K562 (cell line): ENCODE measurements at regions not wholly inside any gene's neighbourhood (a gene's known extent, or its start where the extent isn't known, plus 50 kb on each side); places are given as distances from the start of the nearest gene placed in this dataset.

ENCODE experiments used
- FOSL1 ChIP-seq: fragments of 200-800 bp; sonication (Bioruptor generic); conservative IDR thresholded peaks from 2 replicates; pipeline ENCODE4 v1.6.1; 2016; ENCODE audit warnings: missing genetic modification characterization, missing compliant biosample characterization
- FOXP1 ChIP-seq: sonication (generic); formaldehyde crosslinking; IDR thresholded peaks from 2 replicates; pipeline ENCODE4 v1.8.0; 2022; ENCODE audit warnings: mild to moderate bottlenecking, missing genetic modification reagents
- MAFF ChIP-seq: IDR thresholded peaks from 2 replicates; pipeline ENCODE4 v1.6.1; 2012; ENCODE audit warnings: low read length, improper control_type of control experiment
- MGA ChIP-seq: fragments of 450-650 bp; IDR thresholded peaks from 2 replicates; pipeline ENCODE4 v1.6.1; 2016; ENCODE audit warnings: mild to moderate bottlenecking, moderate library complexity
- MYNN ChIP-seq, 2 experiments: sonication (generic); formaldehyde crosslinking in 1 of 2; IDR thresholded peaks; 2 replicates each; pipeline versions ENCODE4 v1.5.0 to v1.6.1; 2016 to 2020; ENCODE audit warnings: antibody characterized with exemption in 1 of 2, missing genetic modification reagents in 1 of 2
- RCOR1 ChIP-seq, 2 experiments: IDR thresholded peaks; 2 replicates each; pipeline ENCODE4 v1.6.1; 2012; ENCODE audit warnings: low read depth in 2 of 2, low read length in 2 of 2, borderline replicate concordance in 1 of 2, improper control_type of control experiment in 1 of 2
- RNF2 ChIP-seq: sonication (generic); IDR thresholded peaks from 2 replicates; pipeline ENCODE4 v1.6.1; 2016
- SAFB ChIP-seq: fragments of 200-400 bp; formaldehyde crosslinking; IDR thresholded peaks from 2 replicates; pipeline ENCODE4 v1.6.1; 2017; ENCODE audit warnings: low read depth, low read length, borderline replicate concordance
- TOE1 ChIP-seq, 2 experiments: fragments of 450-650 bp in 1 of 2; sonication (generic) in 1 of 2; formaldehyde crosslinking in 1 of 2; IDR thresholded peaks; 2 replicates each; pipeline versions ENCODE4 v1.7.1 to v1.8.0; 2016 to 2022; ENCODE audit warnings: borderline replicate concordance in 2 of 2, mild to moderate bottlenecking in 2 of 2, antibody characterized with exemption in 1 of 2, inconsistent platforms in 1 of 2, low read depth in 1 of 2, missing genetic modification reagents in 1 of 2, moderate library complexity in 1 of 2
- TF ChIP-seq, protein P1 (sequence below): fragments of 200-800 bp; sonication (Bioruptor generic); IDR thresholded peaks from 2 replicates; pipeline ENCODE4 v1.6.1; 2016; ENCODE audit warnings: missing genetic modification characterization, missing compliant biosample characterization

- TF ChIP-seq, protein P1, sequence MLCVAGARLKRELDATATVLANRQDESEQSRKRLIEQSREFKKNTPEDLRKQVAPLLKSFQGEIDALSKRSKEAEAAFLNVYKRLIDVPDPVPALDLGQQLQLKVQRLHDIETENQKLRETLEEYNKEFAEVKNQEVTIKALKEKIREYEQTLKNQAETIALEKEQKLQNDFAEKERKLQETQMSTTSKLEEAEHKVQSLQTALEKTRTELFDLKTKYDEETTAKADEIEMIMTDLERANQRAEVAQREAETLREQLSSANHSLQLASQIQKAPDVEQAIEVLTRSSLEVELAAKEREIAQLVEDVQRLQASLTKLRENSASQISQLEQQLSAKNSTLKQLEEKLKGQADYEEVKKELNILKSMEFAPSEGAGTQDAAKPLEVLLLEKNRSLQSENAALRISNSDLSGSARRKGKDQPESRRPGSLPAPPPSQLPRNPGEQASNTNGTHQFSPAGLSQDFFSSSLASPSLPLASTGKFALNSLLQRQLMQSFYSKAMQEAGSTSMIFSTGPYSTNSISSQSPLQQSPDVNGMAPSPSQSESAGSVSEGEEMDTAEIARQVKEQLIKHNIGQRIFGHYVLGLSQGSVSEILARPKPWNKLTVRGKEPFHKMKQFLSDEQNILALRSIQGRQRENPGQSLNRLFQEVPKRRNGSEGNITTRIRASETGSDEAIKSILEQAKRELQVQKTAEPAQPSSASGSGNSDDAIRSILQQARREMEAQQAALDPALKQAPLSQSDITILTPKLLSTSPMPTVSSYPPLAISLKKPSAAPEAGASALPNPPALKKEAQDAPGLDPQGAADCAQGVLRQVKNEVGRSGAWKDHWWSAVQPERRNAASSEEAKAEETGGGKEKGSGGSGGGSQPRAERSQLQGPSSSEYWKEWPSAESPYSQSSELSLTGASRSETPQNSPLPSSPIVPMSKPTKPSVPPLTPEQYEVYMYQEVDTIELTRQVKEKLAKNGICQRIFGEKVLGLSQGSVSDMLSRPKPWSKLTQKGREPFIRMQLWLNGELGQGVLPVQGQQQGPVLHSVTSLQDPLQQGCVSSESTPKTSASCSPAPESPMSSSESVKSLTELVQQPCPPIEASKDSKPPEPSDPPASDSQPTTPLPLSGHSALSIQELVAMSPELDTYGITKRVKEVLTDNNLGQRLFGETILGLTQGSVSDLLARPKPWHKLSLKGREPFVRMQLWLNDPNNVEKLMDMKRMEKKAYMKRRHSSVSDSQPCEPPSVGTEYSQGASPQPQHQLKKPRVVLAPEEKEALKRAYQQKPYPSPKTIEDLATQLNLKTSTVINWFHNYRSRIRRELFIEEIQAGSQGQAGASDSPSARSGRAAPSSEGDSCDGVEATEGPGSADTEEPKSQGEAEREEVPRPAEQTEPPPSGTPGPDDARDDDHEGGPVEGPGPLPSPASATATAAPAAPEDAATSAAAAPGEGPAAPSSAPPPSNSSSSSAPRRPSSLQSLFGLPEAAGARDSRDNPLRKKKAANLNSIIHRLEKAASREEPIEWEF (CRISPR knock-in tag): no peak
- TF ChIP-seq MAFF (no peak), FOSL1 (tag) (no peak), TOE1 (IDR thresholded peaks at IDR 0.05; ENCODE audit: borderline replicate concordance) (no peak), TOE1 (CRISPR knock-in tag; IDR thresholded peaks at IDR 0.05; ENCODE audit: borderline replicate concordance, low read depth) (no peak), MGA (no peak; the same call in 1 of the 2 replicates), RCOR1 (IDR thresholded peaks at IDR 0.05; ENCODE audit: borderline replicate concordance in 1 of 2, low read depth in 2 of 2, low read length in 2 of 2) (peak; percentile 68 to 83; a peak in 3 of 4 replicates), SAFB (no peak), RNF2 (no peak), FOXP1 (CRISPR knock-in tag) (0 out of 2 replicates have a peak, but pooled peaks have one; percentile 36), MYNN (IDR thresholded peaks at IDR 0.05) (peak; percentile 40; the same call in 1 of the 2 replicates), MYNN (CRISPR knock-in tag; IDR thresholded peaks at IDR 0.05) (no peak)
Observed at GRCh38 chr12:113758165-113758924, 207.8 kb downstream of the RBM19 start (continued).
